ENCODE measurements at regions not wholly inside any gene's neighbourhood (a gene's known extent, or its start where the extent isn't known, plus 50 kb on each side); places are given as distances from the start of the nearest gene placed in this dataset.

- 79% methylated on average over 2 of the region's 2 CpGs for WGBS
- no peak overlapping the region for H3K9ac ChIP-seq (ENCODE audit: low read depth in 1 of 2, low read length in 2 of 2)
- TF ChIP-seq, protein P1, sequence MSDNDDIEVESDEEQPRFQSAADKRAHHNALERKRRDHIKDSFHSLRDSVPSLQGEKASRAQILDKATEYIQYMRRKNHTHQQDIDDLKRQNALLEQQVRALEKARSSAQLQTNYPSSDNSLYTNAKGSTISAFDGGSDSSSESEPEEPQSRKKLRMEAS (IDR thresholded peaks at IDR 0.05), result no peak
- no peak overlapping the region for H3K4me3 ChIP-seq (ENCODE audit: low read depth in 1 of 3, low read length in 3 of 3)
- H3K36me3 ChIP-seq (ENCODE audit: control insufficient read depth in 4 of 4, insufficient read depth in 3 of 4, low read depth in 1 of 4, low read length in 3 of 4), result no peaks in the 10 kb centered on the region
- no peak for DNase-seq (ENCODE audit: low spot score)
- H3K27ac ChIP-seq (ENCODE audit: low read depth in 1 of 2, low read length in 2 of 2), result no peak overlapping the region
- H3K4me1 ChIP-seq (ENCODE audit: control insufficient read depth in 4 of 4, insufficient read depth in 4 of 4, low read length in 3 of 4), result no peaks in the 10 kb centered on the region
- no peaks in the 10 kb centered on the region for H3K27me3 ChIP-seq (ENCODE audit: control insufficient read depth in 4 of 4, insufficient read depth in 4 of 4, low read length in 3 of 4)
- no peaks in the 10 kb centered on the region for H3K9me3 ChIP-seq (ENCODE audit: control insufficient read depth in 4 of 4, low read length in 3 of 4)
Observed at GRCh38 chr2:114127372-114127771, 237.5 kb downstream of the ACTR3 start.

GRCh38 chr2:114128263-114128662, 238.4 kb downstream of the ACTR3 start:
- Histone ChIP-seq H3K4me1 (ENCODE audit: control insufficient read depth in 4 of 4, insufficient read depth in 4 of 4, low read length in 3 of 4) (no peaks in the 10 kb centered on the region), H3K27me3 (ENCODE audit: control insufficient read depth in 4 of 4, insufficient read depth in 4 of 4, low read length in 3 of 4) (no peaks in the 10 kb centered on the region), H3K4me3 (ENCODE audit: low read depth in 1 of 3, low read length in 3 of 3) (no peak overlapping the region), H3K9ac (ENCODE audit: low read depth in 1 of 2, low read length in 2 of 2) (no peak overlapping the region), H3K27ac (ENCODE audit: low read depth in 1 of 2, low read length in 2 of 2) (no peak overlapping the region), H3K9me3 (ENCODE audit: control insufficient read depth in 4 of 4, low read length in 3 of 4) (no peaks in the 10 kb centered on the region), H3K36me3 (ENCODE audit: control insufficient read depth in 4 of 4, insufficient read depth in 3 of 4, low read depth in 1 of 4, low read length in 3 of 4) (no peaks in the 10 kb centered on the region)
- TF ChIP-seq HNF4G (IDR thresholded peaks at IDR 0.05) (no peak), REST (IDR thresholded peaks at IDR 0.05) (no peak), HNF4A (conservative IDR thresholded peaks at IDR 0.05) (no peak), YY1 (IDR thresholded peaks at IDR 0.05) (no peak), EGR1 (IDR thresholded peaks at IDR 0.05; ENCODE audit: low read depth in 2 of 2) (no peak), ATF3 (IDR thresholded peaks at IDR 0.05) (no peak), SP1 (IDR thresholded peaks at IDR 0.05) (no peak), RXRA (IDR thresholded peaks at IDR 0.05) (no peak), FOXA2 (IDR thresholded peaks at IDR 0.05) (no peak), FOXA1 (IDR thresholded peaks at IDR 0.05) (no peak), RAD21 (IDR thresholded peaks at IDR 0.05) (no peak), GABPA (IDR thresholded peaks at IDR 0.05 in 1 of 2, conservative IDR thresholded peaks at IDR 0.05 in 1 of 2) (no peak), TAF1 (conservative IDR thresholded peaks at IDR 0.05) (no peak), NR2F2 (IDR thresholded peaks at IDR 0.05) (no peak)
- TF ChIP-seq, protein P2, sequence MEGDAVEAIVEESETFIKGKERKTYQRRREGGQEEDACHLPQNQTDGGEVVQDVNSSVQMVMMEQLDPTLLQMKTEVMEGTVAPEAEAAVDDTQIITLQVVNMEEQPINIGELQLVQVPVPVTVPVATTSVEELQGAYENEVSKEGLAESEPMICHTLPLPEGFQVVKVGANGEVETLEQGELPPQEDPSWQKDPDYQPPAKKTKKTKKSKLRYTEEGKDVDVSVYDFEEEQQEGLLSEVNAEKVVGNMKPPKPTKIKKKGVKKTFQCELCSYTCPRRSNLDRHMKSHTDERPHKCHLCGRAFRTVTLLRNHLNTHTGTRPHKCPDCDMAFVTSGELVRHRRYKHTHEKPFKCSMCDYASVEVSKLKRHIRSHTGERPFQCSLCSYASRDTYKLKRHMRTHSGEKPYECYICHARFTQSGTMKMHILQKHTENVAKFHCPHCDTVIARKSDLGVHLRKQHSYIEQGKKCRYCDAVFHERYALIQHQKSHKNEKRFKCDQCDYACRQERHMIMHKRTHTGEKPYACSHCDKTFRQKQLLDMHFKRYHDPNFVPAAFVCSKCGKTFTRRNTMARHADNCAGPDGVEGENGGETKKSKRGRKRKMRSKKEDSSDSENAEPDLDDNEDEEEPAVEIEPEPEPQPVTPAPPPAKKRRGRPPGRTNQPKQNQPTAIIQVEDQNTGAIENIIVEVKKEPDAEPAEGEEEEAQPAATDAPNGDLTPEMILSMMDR (IDR thresholded peaks at IDR 0.05; ENCODE audit: low read depth, low read length, missing input control), result no peak
- TF ChIP-seq, protein P3, sequence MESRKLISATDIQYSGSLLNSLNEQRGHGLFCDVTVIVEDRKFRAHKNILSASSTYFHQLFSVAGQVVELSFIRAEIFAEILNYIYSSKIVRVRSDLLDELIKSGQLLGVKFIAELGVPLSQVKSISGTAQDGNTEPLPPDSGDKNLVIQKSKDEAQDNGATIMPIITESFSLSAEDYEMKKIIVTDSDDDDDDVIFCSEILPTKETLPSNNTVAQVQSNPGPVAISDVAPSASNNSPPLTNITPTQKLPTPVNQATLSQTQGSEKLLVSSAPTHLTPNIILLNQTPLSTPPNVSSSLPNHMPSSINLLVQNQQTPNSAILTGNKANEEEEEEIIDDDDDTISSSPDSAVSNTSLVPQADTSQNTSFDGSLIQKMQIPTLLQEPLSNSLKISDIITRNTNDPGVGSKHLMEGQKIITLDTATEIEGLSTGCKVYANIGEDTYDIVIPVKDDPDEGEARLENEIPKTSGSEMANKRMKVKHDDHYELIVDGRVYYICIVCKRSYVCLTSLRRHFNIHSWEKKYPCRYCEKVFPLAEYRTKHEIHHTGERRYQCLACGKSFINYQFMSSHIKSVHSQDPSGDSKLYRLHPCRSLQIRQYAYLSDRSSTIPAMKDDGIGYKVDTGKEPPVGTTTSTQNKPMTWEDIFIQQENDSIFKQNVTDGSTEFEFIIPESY (IDR thresholded peaks at IDR 0.05), result no peak
- WGBS, result 87% methylated on average over 3 of the region's 3 CpGs
- DNase-seq (ENCODE audit: low spot score), result no peak

All from liver (tissue), 8 donors.